CD4-positive, CD25-positive, alpha-beta regulatory T cell (primary cell): ENCODE measurements at regions not wholly inside any gene's neighbourhood (a gene's known extent, or its start where the extent isn't known, plus 50 kb on each side); places are given as distances from the start of the nearest gene placed in this dataset.

Source experiments
- ATAC-seq, 2 donors: fragments of 150-1000 bp; cut with Tn5 transposase; one replicate each; pipeline ENCODE4 v1.10.0; 2021; ENCODE audit warnings: low read depth in 2 of 2, moderate number of reproducible peaks in 2 of 2, moderate library complexity in 1 of 2
- DNase-seq, 3 donors: peaks; one replicate each; pipeline versions ENCODE4 v3.0.0 to v3.0.0-alpha.2; 2012 to 2022; ENCODE audit warnings: mixed read lengths in 1 of 3
- H3K27ac ChIP-seq: one replicate; pipeline ENCODE4 v1.7.0; 2013; ENCODE audit warnings: mild to moderate bottlenecking, low read length; ENCODE audit not compliant: insufficient read depth, poor library complexity, severe bottlenecking
- H3K27me3 ChIP-seq: one replicate; pipeline ENCODE4 v1.7.0; 2013; ENCODE audit warnings: low read length; ENCODE audit not compliant: control insufficient read depth, insufficient read depth
- H3K36me3 ChIP-seq: one replicate; pipeline ENCODE4 v1.7.0; 2013; ENCODE audit warnings: mild to moderate bottlenecking, low read length, moderate library complexity; ENCODE audit not compliant: control insufficient read depth, insufficient read depth
- H3K4me1 ChIP-seq: 2 replicates; pipeline ENCODE4 v1.7.0; 2013; ENCODE audit warnings: mild to moderate bottlenecking, low read length; ENCODE audit not compliant: insufficient read depth, control insufficient read depth, poor library complexity, severe bottlenecking
- H3K4me3 ChIP-seq: one replicate; pipeline ENCODE4 v1.7.0; 2013; ENCODE audit warnings: low read depth, mild to moderate bottlenecking, low read length, moderate library complexity
- H3K9me3 ChIP-seq, 2 experiments: 1 replicate in 1 of 2; 2 replicates in 1 of 2; pipeline ENCODE4 v1.7.0; 2013; ENCODE audit warnings: low read length in 2 of 2, mild to moderate bottlenecking in 1 of 2, moderate library complexity in 1 of 2; ENCODE audit not compliant: control insufficient read depth in 2 of 2
- H3K27ac Mint-ChIP-seq, 3 donors: one replicate each; pipeline ENCODE4 v1.8.0; 2020 to 2022; ENCODE audit warnings: mild to moderate bottlenecking in 3 of 3, mixed read lengths in 3 of 3, moderate library complexity in 2 of 3
- H3K27me3 Mint-ChIP-seq: one replicate; pipeline ENCODE4 v1.8.0; 2022; ENCODE audit warnings: mild to moderate bottlenecking, mixed read lengths
- H3K36me3 Mint-ChIP-seq: one replicate; pipeline ENCODE4 v1.8.0; 2020; ENCODE audit warnings: mixed read lengths
- H3K4me1 Mint-ChIP-seq, 4 donors: one replicate each; pipeline ENCODE4 v1.8.0; 2020 to 2022; ENCODE audit warnings: mixed read lengths in 4 of 4, mild to moderate bottlenecking in 1 of 4
- H3K4me3 Mint-ChIP-seq, 4 donors: one replicate each; pipeline ENCODE4 v1.8.0; 2020 to 2022; ENCODE audit warnings: mild to moderate bottlenecking in 4 of 4, mixed read lengths in 4 of 4, moderate library complexity in 3 of 4
- H3K9me3 Mint-ChIP-seq, 7 donors: one replicate each; pipeline ENCODE4 v1.8.0; 2020 to 2022; ENCODE audit warnings: mixed read lengths in 7 of 7, mild to moderate bottlenecking in 3 of 7, moderate library complexity in 2 of 7

- no peak overlapping the region for H3K27ac ChIP-seq
- H3K36me3 ChIP-seq: no peaks in the 10 kb centered on the region
- H3K9me3 ChIP-seq: no peaks in the 10 kb centered on the region
- H3K4me1 ChIP-seq: no peaks in the 10 kb centered on the region
- Mint-ChIP-seq H3K36me3 (no peaks in the 10 kb centered on the region), H3K27me3 (no peaks in the 10 kb centered on the region), H3K9me3 (peaks cover 0 to 1% (median 0%) of the 10 kb centered on the region in 7 donors), H3K4me3 (no peak overlapping the region), H3K4me1 (no peaks in the 10 kb centered on the region), H3K27ac (no peak overlapping the region)
- ATAC-seq (no peak), DNase-seq (no peak)
- no peaks in the 10 kb centered on the region for H3K27me3 ChIP-seq
- no peak overlapping the region for H3K4me3 ChIP-seq
Measured at GRCh38 chr2:18752667-18753422, 163.5 kb upstream of the NT5C1B start.

- Histone ChIP-seq H3K36me3 (no peaks in the 10 kb centered on the region), H3K27me3 (no peaks in the 10 kb centered on the region), H3K9me3 (no peaks in the 10 kb centered on the region), H3K4me1 (no peaks in the 10 kb centered on the region), H3K4me3 (no peak overlapping the region), H3K27ac (no peak overlapping the region)
- H3K4me1 Mint-ChIP-seq: no peaks in the 10 kb centered on the region
- DNase-seq: no peak
- no peaks in the 10 kb centered on the region for H3K36me3 Mint-ChIP-seq
- ATAC-seq: no peak
- H3K27ac Mint-ChIP-seq: no peak overlapping the region
- no peak overlapping the region for H3K4me3 Mint-ChIP-seq
- no peaks in the 10 kb centered on the region for H3K27me3 Mint-ChIP-seq
- peaks cover 0 to 1% (median 0%) of the 10 kb centered on the region in 7 donors for H3K9me3 Mint-ChIP-seq
Measured at GRCh38 chr2:18752022-18752493, 162.7 kb upstream of the NT5C1B start.

GRCh38 chr2:18750672-18751554 lies 161.5 kb upstream of the NT5C1B start:
- no peak overlapping the region for H3K27ac Mint-ChIP-seq
- H3K9me3 Mint-ChIP-seq: no peaks in the 10 kb centered on the region
- H3K27ac ChIP-seq: no peak overlapping the region
- no peaks in the 10 kb centered on the region for H3K9me3 ChIP-seq
- no peaks in the 10 kb centered on the region for H3K36me3 ChIP-seq
- H3K4me3 ChIP-seq: no peak overlapping the region
- H3K4me3 Mint-ChIP-seq: no peak overlapping the region
- DNase-seq (no peak), ATAC-seq (no peak)
- no peaks in the 10 kb centered on the region for H3K36me3 Mint-ChIP-seq
- no peaks in the 10 kb centered on the region for H3K4me1 Mint-ChIP-seq
- no peaks in the 10 kb centered on the region for H3K27me3 ChIP-seq
- no peaks in the 10 kb centered on the region for H3K27me3 Mint-ChIP-seq
- H3K4me1 ChIP-seq: no peaks in the 10 kb centered on the region

GRCh38 chr2:18749912-18750526 lies 160.7 kb upstream of the NT5C1B start:
- Histone ChIP-seq H3K4me1 (no peaks in the 10 kb centered on the region), H3K27me3 (no peaks in the 10 kb centered on the region), H3K9me3 (no peaks in the 10 kb centered on the region), H3K27ac (no peak overlapping the region), H3K36me3 (no peaks in the 10 kb centered on the region), H3K4me3 (no peak overlapping the region)
- no peaks in the 10 kb centered on the region for H3K27me3 Mint-ChIP-seq
- H3K36me3 Mint-ChIP-seq: no peaks in the 10 kb centered on the region
- no peak overlapping the region for H3K4me3 Mint-ChIP-seq
- DNase-seq (peak in 2 of 3 donors; percentile 3 to 47), ATAC-seq (no peak)
- no peaks in the 10 kb centered on the region for H3K9me3 Mint-ChIP-seq
- no peaks in the 10 kb centered on the region for H3K4me1 Mint-ChIP-seq
- no peak overlapping the region for H3K27ac Mint-ChIP-seq

GRCh38 chr2:18745431-18746272 lies 156.3 kb upstream of the NT5C1B start:
- Histone ChIP-seq H3K27me3 (no peaks in the 10 kb centered on the region), H3K27ac (no peak overlapping the region), H3K36me3 (no peaks in the 10 kb centered on the region), H3K4me3 (no peak overlapping the region), H3K4me1 (no peaks in the 10 kb centered on the region), H3K9me3 (no peaks in the 10 kb centered on the region)
- Mint-ChIP-seq H3K9me3 (peaks cover 0 to 1% (median 0%) of the 10 kb centered on the region in 7 donors), H3K36me3 (no peaks in the 10 kb centered on the region), H3K27me3 (no peaks in the 10 kb centered on the region), H3K27ac (no peak overlapping the region), H3K4me1 (no peaks in the 10 kb centered on the region), H3K4me3 (no peak overlapping the region)
- ATAC-seq (no peak), DNase-seq (no peak)

- no peak overlapping the region for H3K4me3 ChIP-seq
- H3K27ac ChIP-seq: no peak overlapping the region
- H3K9me3 Mint-ChIP-seq: peaks cover 0 to 2% (median 0%) of the 10 kb centered on the region in 7 donors
- no peaks in the 10 kb centered on the region for H3K36me3 Mint-ChIP-seq
- no peak overlapping the region for H3K27ac Mint-ChIP-seq
- DNase-seq (no peak), ATAC-seq (no peak)
- H3K27me3 ChIP-seq: no peaks in the 10 kb centered on the region
- H3K4me3 Mint-ChIP-seq: no peak overlapping the region
- H3K36me3 ChIP-seq: no peaks in the 10 kb centered on the region
- no peaks in the 10 kb centered on the region for H3K4me1 Mint-ChIP-seq
- no peaks in the 10 kb centered on the region for H3K4me1 ChIP-seq
- no peaks in the 10 kb centered on the region for H3K9me3 ChIP-seq
- no peaks in the 10 kb centered on the region for H3K27me3 Mint-ChIP-seq
Measured at GRCh38 chr2:18741895-18742732, 152.7 kb upstream of the NT5C1B start.
